HCT116 (cell line): ENCODE measurements at regions not wholly inside any gene's neighbourhood (a gene's known extent, or its start where the extent isn't known, plus 50 kb on each side); places are given as distances from the start of the nearest gene placed in this dataset.

Experiments used
- ATAC-seq: fragments of 200-7000 bp; cut with Tn5 transposase; 2 replicates; pipeline ENCODE4 v1.9.1; 2020; ENCODE audit warnings: mild to moderate bottlenecking, moderate library complexity
- BruUV-seq: library from RNA; stranded (reverse); fragments of 400-500 nt; replicated peaks from 2 replicates; lab custom pipeline; 2021; lab: Mats Ljungman, UMichigan
- CTCF ChIA-PET: fragments of 300-600 bp; sonication (Branson Sonifier 250); formaldehyde crosslinking; loops from one replicate; lab custom pipeline; 2021; ENCODE audit warnings: antibody characterized with exemption; lab: Charles Lee
- POLR2A ChIA-PET: fragments of 300-600, 350-600 bp; sonication (Branson Sonifier 250); formaldehyde crosslinking; loops from one replicate; lab custom pipeline; 2021; ENCODE audit warnings: antibody characterized with exemption; lab: Charles Lee
- RAD21 ChIA-PET, 2 experiments: fragments of 300-600 bp; sonication (Branson Sonifier 250); formaldehyde crosslinking; loops; one replicate each; lab custom pipeline; 2023; ENCODE audit warnings: low total read pairs in 2 of 2; ENCODE audit not compliant: uncharacterized antibody in 2 of 2, unreplicated experiment in 2 of 2, low non-redundant PET in 1 of 2; lab: Charles Lee
- DNase-seq: peaks from one replicate; pipeline ENCODE4 v3.0.0-alpha.2; 2010; ENCODE audit warnings: low read depth, low spot score
- H2AFZ ChIP-seq: fragments of 200-600 bp; shearing (Covaris generic), sonication (generic); 2 replicates; pipeline ENCODE4 v1.6.1; 2017; ENCODE audit warnings: low read depth, mixed run types, mixed read lengths, antibody characterized with exemption, low read length; ENCODE audit not compliant: poor library complexity, severe bottlenecking
- H3K27ac ChIP-seq: 2 replicates; pipeline ENCODE4 v1.5.1; 2012; ENCODE audit warnings: low read depth, low read length
- H3K27me3 ChIP-seq: fragments of 200-600 bp; sonication (generic); 2 replicates; pipeline ENCODE4 v1.6.1; 2016; ENCODE audit warnings: mixed run types, low read length, mixed read lengths; ENCODE audit not compliant: insufficient read depth
- H3K36me3 ChIP-seq, 2 experiments: fragments of 200-500 bp in 1 of 2; fragments of 200-600 bp in 1 of 2; sonication (Bioruptor generic) in 1 of 2; sonication (generic) in 1 of 2; 2 replicates each; pipeline versions ENCODE4 v1.5.1 to v1.6.1; 2014 to 2016; ENCODE audit warnings: low read length in 2 of 2, inconsistent platforms in 1 of 2, mixed read lengths in 1 of 2, mixed run types in 1 of 2; ENCODE audit not compliant: insufficient read depth in 2 of 2, control insufficient read depth in 1 of 2
- H3K4me1 ChIP-seq, 2 experiments: fragments of 200-600 bp in 1 of 2; sonication (generic) in 1 of 2; 2 replicates each; pipeline versions ENCODE4 v1.5.1 to v1.6.1; 2012 to 2017; ENCODE audit warnings: low read length in 2 of 2, inconsistent platforms in 1 of 2, mild to moderate bottlenecking in 1 of 2, mixed read lengths in 1 of 2, mixed run types in 1 of 2, moderate library complexity in 1 of 2; ENCODE audit not compliant: insufficient read depth in 2 of 2, control insufficient read depth in 1 of 2
- H3K4me2 ChIP-seq: fragments of 200-600 bp; sonication (generic); 2 replicates; pipeline ENCODE4 v1.6.1; 2017; ENCODE audit warnings: mixed run types, low read length, mixed read lengths
- H3K4me3 ChIP-seq, 2 experiments: fragments of 200-600 bp in 1 of 2; sonication (generic) in 1 of 2; replicated peaks in 1 of 2; 2 replicates each; pipeline ENCODE4 v1.5.1; 2011 to 2016; ENCODE audit warnings: low read length in 2 of 2, control low read depth in 1 of 2, low read depth in 1 of 2, mild to moderate bottlenecking in 1 of 2, mixed read lengths in 1 of 2, mixed run types in 1 of 2
- H3K79me2 ChIP-seq: fragments of 200-600 bp; sonication (generic); 2 replicates; pipeline ENCODE4 v1.6.1; 2017; ENCODE audit warnings: mild to moderate bottlenecking, mixed run types, low read length, moderate library complexity, mixed read lengths; ENCODE audit not compliant: insufficient read depth
- H3K9ac ChIP-seq: fragments of 200-600 bp; sonication (generic); 2 replicates; pipeline ENCODE4 v1.6.1; 2016; ENCODE audit warnings: low read length, mixed read lengths
- H3K9me2 ChIP-seq: fragments of 200-600 bp; sonication (generic), shearing (Covaris generic); 2 replicates; pipeline ENCODE4 v1.6.1; 2017; ENCODE audit warnings: mixed run types, mild to moderate bottlenecking, moderate library complexity; ENCODE audit not compliant: insufficient read depth
- H3K9me3 ChIP-seq, 2 experiments: fragments of 200-500 bp in 1 of 2; fragments of 200-600 bp in 1 of 2; sonication (Bioruptor generic) in 1 of 2; sonication (generic) in 1 of 2; 2 replicates each; pipeline ENCODE4 v1.6.1; 2014 to 2017; ENCODE audit warnings: low read length in 2 of 2, mixed read lengths in 2 of 2, inconsistent platforms in 1 of 2, low read depth in 1 of 2, mild to moderate bottlenecking in 1 of 2, mixed run types in 1 of 2, moderate library complexity in 1 of 2; ENCODE audit not compliant: control insufficient read depth in 1 of 2, insufficient read depth in 1 of 2
- H4K20me1 ChIP-seq: fragments of 200-600 bp; sonication (generic), shearing (Covaris generic); 2 replicates; pipeline ENCODE4 v1.6.1; 2017; ENCODE audit warnings: mixed run types, mild to moderate bottlenecking, moderate library complexity; ENCODE audit not compliant: insufficient read depth
- EZH2 ChIP-seq: fragments of 200-600 bp; sonication (generic); IDR thresholded peaks from 2 replicates; pipeline ENCODE4 v1.6.1; 2017; ENCODE audit warnings: antibody characterized with exemption, mixed run types
- FOSL1 ChIP-seq: IDR thresholded peaks from 2 replicates; pipeline ENCODE4 v1.6.1; 2012; ENCODE audit warnings: low read depth
- POLR2A ChIP-seq: IDR thresholded peaks from 2 replicates; pipeline ENCODE4 v1.7.0; 2011; ENCODE audit warnings: borderline replicate concordance; ENCODE audit not compliant: insufficient read depth, insufficient read length; ENCODE audit errors: extremely low read depth
- POLR2AphosphoS5 ChIP-seq: IDR thresholded peaks from 2 replicates; pipeline ENCODE4 v1.6.1; 2011; ENCODE audit warnings: mild to moderate bottlenecking, low read depth, low read length, moderate library complexity
- SP1 ChIP-seq: IDR thresholded peaks from 2 replicates; pipeline ENCODE4 v1.6.1; 2012; ENCODE audit warnings: low read depth
- YY1 ChIP-seq: IDR thresholded peaks from 2 replicates; pipeline ENCODE4 v1.6.1; 2011; ENCODE audit warnings: low read length, low read depth, moderate library complexity, mild to moderate bottlenecking; ENCODE audit not compliant: insufficient replicate concordance; ENCODE audit errors: extremely low read depth
- ZNF274 ChIP-seq: fragments of 200-500 bp; sonication (Bioruptor generic); IDR thresholded peaks from 2 replicates; pipeline ENCODE4 v1.6.1; 2014; ENCODE audit warnings: mild to moderate bottlenecking, low read depth, low read length, inconsistent platforms
- intact Hi-C: fragments of 100-400 bp; cut with micrococcal nuclease; formaldehyde crosslinking; loops from 2 replicates; pipeline ENCODE4 v1.10.0; 2022
- TF ChIP-seq, protein P1 (sequence below): IDR thresholded peaks from 2 replicates; pipeline ENCODE4 v1.6.1; 2011; ENCODE audit warnings: mild to moderate bottlenecking, low read length, moderate library complexity; ENCODE audit not compliant: insufficient replicate concordance; ENCODE audit errors: extremely low read depth

- H3K9ac ChIP-seq: no peak overlapping the region
- H2AFZ ChIP-seq: no peak overlapping the region
- RAD21 ChIA-PET: no interaction called here
- intact Hi-C loops: no loop called here
- no peaks in the 10 kb centered on the region for H3K9me2 ChIP-seq
- no peaks in the 10 kb centered on the region for H3K4me1 ChIP-seq
- ATAC-seq (no peak), DNase-seq (no peak)
- H3K4me2 ChIP-seq: no peak overlapping the region
- H4K20me1 ChIP-seq: no peaks in the 10 kb centered on the region
- CTCF ChIA-PET: no interaction called here
- H3K27ac ChIP-seq: no peak overlapping the region
- 0 out of 4 replicates have a peak, but pooled peaks cover 0 to 2% of the 10 kb centered on the region in 2 experiments for H3K9me3 ChIP-seq
- H3K36me3 ChIP-seq: no peaks in the 10 kb centered on the region
- BruUV-seq: no TSS peak
- H3K27me3 ChIP-seq: no peaks in the 10 kb centered on the region
- POLR2A ChIA-PET: interaction anchor here (1.1 kb wide), 1 partner anchor 20 kb away, joined by 3 read pairs; no protein-coding TSS in a partner anchor
- H3K79me2 ChIP-seq: no peaks in the 10 kb centered on the region
- no peak overlapping the region for H3K4me3 ChIP-seq
- TF ChIP-seq, protein P1, sequence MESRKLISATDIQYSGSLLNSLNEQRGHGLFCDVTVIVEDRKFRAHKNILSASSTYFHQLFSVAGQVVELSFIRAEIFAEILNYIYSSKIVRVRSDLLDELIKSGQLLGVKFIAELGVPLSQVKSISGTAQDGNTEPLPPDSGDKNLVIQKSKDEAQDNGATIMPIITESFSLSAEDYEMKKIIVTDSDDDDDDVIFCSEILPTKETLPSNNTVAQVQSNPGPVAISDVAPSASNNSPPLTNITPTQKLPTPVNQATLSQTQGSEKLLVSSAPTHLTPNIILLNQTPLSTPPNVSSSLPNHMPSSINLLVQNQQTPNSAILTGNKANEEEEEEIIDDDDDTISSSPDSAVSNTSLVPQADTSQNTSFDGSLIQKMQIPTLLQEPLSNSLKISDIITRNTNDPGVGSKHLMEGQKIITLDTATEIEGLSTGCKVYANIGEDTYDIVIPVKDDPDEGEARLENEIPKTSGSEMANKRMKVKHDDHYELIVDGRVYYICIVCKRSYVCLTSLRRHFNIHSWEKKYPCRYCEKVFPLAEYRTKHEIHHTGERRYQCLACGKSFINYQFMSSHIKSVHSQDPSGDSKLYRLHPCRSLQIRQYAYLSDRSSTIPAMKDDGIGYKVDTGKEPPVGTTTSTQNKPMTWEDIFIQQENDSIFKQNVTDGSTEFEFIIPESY: no peak
- no peak for TF ChIP-seq EZH2
- no peak for TF ChIP-seq SP1
- TF ChIP-seq POLR2A: no peak
- TF ChIP-seq POLR2AphosphoS5: no peak
- no peak for TF ChIP-seq YY1
- TF ChIP-seq ZNF274: no peak
- no peak for TF ChIP-seq FOSL1
Observed at GRCh38 chr5:159469496-159470372, 139.4 kb upstream of the IL12B start.
